ENCODE measurements at regions not wholly inside any gene's neighbourhood (a gene's known extent, or its start where the extent isn't known, plus 50 kb on each side); places are given as distances from the start of the nearest gene placed in this dataset.

DNA sequence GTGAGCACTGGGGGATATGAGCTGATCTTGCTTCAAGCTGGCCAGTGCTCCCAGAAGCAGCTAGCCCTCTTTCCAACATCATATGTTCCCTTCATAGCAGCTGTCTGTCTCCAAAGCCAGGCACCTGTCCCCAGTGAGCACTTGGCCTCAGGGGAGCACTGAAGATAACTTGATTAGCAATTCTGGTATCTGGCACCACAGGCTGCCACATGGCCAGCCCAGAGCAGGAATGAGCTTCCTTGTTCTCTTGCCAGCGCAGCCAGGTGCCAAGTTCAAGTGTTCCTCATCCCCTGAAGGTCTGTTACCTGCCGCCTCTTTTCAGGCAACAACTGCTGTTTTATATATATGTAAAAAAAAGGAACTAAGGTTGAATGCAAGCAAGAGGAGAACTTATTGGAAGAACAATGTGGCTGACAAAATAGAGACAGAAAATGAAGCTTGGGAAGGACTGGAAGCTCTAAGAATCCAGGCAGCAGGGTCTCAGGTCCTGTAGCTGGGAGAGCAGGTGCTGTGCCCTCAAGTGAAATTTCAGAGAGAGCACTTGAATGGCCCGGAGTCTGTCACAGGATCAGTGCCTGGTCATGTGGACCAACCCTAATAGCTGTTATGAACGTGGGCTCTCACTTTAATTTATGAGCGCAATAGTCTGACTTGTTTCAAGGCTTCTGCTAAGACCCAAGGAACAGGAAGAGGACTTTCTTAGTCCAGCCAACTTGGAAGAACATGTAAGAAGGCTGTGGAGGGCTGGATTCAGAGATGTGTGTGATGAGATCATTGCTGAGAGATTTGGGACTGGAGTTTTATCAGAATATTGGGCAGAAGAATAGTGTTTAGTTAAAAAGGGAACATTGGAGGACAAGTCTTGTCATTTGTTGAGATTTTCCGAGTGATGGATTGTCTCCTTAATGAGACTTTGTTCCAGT, 267.2 kb downstream of the GLRX3 start:
- DNase-seq (ENCODE audit: low spot score) = no peak

DNA sequence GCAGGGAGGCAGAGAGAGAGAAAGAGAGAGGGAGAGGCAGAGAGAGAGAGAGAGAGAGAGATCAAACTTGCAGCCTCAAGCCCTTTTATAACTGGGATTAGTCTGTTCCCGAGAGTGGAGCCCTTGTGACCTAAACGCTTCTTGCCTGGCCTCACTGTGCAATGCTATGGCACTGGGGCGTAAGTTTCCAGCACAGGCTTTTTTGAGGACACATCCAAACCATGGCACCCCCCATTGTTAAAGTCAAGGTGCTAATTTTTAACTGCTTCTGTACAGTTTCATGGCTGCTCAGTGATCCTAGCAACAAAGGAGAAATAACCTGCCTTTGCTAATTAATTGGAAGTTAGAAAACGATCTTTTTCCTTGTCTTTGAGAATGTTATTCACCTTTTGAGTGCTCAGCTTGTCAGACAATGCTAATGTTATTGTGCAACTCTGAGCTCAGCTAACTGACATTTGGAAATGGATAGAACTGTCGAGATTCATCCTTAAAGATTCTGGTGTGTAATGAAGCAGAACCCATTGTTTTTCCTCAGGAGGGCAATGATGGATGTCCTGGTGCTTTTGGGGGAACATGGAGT, 268.4 kb downstream of the GLRX3 start:
- DNase-seq (ENCODE audit: low spot score) = no peak

DNA sequence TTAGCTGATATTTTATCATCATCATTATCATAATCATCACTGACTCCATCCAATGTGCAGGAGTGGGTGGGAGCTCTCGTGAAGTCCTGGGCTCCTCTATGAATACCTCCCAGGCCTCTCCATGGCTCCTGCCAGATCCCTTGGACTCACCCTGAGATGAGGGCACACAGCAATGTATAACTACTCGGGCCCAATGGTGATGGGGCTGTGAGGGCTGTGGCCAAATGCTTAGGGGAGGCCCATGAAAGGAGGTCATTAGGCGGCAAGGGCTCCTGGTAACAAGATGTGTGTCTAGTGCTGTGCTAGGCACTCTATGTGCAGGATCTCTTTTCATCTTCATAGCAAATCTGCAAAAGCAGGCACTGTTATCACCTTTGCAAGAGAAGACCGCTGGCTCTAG, 270.9 kb downstream of the GLRX3 start:
- DNase-seq (ENCODE audit: low spot score) = no peak

DNA sequence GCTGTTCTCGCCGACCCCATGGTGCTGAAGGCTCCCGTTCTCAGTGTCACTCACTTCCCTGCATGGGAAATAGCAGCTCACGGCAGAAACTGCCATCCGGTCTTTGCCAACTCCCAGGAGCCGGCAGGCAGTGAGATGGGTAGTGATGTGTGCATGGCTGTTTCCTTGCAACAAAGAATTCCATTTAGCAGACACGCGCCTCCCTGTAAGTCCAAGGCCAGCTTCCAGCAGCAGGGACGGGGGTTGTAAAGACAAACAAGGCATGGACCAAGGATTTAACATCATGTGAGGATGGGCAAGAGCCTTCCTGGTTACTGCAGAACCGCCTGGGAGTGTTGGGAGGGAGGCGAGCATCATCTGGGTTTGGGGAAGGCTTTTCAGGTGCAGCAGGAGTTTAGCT, 273.1 kb downstream of the GLRX3 start:
- no peak for DNase-seq (ENCODE audit: low spot score)

DNA sequence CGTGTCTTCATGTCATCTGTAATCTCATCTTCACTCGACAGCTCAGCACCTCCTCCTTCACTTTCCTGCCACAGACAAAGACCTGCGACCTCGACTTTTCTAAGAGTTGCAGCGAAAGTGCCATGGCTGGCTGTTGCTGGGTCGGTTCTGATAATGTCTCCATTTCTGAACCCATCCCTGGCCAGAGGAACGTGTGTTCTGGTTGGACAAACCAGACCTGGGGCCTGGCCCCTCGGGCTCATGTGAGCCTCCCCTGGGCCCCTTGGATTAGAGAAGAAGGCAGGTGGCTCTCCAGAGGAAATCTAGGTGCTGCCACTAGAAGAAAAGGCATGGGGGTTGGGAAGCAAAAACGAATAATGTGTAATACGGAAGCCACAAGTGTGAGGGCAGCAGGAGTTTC, 273.7 kb downstream of the GLRX3 start:
- no peak for DNase-seq (ENCODE audit: low spot score)

DNA sequence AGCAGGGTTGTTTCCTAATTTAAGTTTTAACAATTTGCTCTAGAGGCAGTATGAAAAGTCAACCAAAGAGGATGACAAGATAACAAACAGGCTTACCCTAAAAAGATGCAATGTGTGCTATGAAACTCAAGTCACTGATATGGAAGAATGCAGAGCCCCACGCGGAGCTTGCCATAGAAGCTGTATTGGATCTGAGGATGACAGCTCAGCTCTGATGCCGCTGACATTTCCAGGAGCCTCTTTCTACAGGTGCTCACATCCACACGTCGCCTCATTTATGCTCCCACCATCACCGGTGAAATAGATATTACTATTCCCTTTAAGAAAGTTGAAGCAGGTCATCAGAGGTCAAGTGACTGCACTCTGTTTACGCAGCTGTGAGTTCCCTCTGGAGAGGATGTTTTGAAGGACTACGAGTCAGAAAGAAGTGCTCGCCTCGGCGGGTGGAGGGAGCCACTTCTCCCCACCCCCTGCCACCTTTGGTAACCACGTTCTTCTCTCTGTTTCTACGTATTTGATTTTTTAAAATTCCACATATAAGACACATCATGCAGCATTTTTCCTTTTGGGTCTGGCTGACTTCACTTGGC, 275.4 kb downstream of the GLRX3 start:
- no peak for DNase-seq (ENCODE audit: low spot score)

DNA sequence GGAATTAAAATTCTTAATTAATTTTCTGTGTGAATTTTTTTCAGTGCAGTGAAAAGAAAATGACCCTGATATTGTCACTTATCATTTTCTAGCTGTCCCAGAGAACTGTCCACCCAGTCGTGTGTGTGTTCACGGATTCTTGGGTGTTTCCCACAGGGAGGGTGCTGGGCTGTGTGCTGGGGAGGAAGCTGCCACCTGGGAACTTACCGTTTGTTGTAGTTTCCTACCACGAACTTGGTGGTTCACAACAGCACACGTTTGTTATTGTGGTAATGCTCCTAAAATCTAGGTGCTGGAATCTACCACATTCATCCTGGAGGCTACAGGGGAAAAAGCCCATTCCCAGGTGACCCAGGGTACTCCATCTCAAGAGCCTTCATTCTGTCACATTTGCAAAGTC, 276.1 kb downstream of the GLRX3 start:
- DNase-seq (ENCODE audit: low spot score) = no peak

DNA sequence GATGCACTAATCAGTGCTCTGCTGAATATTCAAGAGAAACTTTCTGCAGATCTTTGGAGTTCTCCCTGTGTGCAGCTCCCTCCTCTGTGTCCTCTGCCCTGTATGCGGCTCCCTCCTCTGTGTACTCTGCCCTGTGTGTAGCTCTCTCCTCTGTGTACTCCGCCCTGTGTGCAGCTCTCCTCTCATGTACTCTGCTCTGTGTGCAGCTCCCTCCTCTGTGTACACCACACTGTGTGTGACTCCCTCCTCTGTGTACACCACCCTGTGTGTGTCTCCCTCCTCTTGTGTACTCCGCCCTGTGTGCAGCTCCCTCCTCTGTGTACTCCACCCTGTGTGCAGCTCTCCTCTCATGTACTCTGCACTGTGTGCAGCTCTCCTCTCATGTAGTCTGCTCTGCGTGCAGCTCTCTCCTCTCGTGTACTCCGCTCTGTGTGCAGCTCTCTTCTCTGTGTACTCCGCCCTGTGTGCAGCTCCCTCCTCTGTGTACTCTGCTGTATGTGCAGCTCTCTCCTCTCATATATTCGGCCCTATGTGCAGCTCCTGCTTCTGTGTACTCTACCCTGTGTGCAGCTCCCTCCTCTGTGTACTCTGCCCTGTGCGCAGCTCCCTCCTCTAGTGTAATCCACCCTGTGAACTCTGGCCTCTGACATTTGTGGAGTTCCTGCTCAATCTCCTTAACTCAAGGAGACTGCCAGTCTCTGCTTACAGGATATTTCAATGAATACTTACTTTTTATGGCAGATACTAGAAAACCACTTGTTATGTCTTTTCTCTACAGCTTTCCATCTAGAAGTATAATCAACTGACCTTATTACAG, 280.4 kb downstream of the GLRX3 start:
- DNase-seq (ENCODE audit: low spot score) = no peak

DNA sequence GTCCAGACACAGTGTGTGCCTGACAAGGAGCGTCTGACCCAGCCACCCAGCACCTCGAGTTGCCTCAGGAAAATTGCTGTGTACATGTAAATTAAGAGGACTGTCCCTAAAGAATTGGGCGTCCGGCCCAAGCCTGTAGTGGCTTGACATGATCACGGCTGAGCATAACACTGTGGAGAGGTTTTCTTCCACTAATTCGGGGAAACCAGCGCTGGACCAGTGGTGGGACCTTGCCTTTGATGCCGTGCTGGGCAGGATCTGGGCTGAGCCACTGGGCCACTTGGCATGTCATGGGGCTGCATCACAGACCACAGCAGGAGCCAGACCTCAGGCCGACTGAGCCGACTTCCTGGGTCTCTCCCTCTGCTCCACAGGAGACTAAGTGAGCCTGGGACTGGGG, 282.5 kb downstream of the GLRX3 start:
- no peak for DNase-seq (ENCODE audit: low spot score)

DNA sequence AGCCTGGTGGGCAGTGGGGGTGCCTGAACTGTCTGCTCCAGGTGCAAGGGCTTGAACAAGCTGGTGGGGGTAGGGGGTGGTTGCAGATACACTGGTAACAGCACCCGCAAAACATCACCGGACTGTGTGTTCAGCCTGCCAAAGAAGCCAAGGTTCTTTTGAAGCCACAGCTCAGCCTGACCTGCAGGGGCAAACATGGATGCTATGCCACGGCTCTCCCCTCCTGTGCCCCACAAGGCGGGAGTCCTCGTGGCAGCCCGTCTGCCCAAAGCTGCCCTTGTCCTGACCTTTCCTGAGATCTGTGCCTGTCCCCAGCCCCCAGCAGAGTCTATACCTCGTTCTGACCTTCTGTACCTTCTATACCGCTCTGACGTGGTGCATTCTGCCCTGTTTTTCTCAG, 285.7 kb downstream of the GLRX3 start:
- no peak for DNase-seq (ENCODE audit: low spot score)

DNA sequence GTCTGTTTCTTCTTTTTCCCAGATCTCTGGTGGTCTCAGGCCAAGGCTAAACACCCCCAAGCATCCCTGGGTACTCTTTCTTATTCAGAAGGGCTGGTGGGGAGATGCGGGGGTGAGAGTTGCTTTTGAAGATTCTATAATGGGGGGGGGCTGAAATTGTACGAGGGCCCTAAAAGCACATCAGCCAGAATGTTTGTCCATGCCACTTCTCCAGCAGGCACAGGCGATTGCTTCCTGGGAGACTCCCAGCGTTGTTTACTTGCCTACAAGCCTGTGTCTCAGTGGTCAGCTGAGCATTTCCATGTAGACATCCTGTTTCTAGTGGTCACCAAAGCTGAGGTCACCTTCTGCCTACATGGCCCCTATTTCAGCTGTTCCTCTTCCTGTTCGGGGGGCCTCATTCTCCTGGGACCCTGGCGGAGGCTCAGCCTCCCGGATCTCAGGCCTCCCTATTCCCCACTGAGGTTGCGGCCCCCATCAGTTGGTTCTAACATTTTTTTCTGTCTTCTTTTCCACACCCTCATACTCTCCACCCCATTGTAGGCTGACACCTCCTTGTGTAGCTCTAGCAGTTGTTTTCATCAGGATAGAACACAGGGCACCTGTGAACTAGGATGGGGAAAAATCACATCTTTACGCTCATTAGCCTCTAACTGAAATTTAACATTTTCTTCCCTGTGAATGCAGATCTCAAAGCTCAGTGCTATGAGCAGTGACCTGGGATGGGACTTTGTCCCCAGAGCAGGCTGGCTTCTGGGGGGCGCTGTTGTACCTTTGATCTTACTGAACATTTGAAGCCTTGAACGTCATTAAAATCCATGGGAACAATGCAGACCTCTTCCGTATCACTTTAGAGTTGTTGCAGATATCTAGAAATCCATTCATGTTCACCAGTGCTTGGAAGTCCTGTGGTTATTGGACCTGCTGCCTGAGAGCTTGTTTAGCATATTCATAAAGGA, 286.5 kb downstream of the GLRX3 start:
- DNase-seq (ENCODE audit: low spot score) = no peak

DNA sequence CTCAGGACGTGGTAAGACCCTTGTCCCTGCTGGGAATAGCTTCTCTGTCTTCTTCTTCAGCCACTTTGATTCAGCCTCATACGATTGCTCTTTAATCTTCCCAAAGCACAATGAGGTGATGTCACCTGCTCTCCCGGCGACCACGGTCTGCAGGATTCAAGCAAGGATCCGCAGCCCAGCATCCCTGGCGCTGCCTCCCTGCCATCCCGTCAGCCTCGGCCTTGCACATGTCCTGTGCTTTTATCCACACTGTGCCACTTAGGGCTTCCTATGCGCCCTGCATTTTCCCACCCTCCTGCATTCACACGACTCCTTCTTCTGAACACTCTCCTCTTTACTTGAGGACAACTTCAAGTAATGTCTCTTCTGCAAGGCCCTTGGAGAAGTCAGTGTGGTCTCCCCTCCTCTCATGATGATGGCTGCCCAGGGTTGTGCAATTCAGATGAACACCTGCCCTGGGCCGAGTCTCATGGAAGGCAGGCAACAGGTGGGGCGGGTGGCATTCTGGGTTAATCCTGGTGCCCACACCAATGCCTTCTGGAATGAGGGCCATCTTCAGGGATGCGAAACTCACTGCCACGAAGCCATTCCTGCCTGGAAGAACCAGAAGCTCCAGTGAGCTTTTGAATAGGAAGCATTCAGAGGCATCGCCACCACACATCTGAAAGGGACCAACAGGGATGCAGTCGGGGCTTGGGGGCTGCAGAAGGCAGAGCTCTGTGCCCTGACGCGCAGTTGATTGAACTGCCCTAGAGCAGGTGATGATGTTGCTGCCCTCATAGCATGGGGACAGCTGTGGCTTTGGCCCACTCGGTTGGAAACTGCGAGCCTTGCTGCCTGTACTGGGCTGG, 287.5 kb downstream of the GLRX3 start:
- DNase-seq (ENCODE audit: low spot score) = no peak

DNA sequence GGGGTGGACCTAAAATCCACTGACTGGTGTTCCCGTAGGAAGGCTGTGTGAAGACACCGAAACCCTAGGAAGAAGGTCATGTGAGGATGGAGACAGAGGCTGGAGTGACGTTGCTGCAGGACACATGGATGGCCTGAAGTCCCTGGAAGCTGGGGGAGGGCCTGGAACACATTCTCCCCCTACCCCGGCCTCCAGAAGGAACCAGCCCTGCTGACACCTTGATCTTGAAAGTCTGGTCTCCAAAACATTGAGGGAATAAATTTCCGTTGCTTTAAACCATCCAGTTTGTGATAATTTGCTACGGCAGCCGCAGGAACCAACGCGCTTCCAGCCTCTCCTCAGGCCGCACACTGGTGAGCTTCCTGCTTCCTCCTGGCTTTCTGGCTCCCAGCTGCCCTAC, 288.2 kb downstream of the GLRX3 start:
- DNase-seq (ENCODE audit: low spot score) = no peak

DNA sequence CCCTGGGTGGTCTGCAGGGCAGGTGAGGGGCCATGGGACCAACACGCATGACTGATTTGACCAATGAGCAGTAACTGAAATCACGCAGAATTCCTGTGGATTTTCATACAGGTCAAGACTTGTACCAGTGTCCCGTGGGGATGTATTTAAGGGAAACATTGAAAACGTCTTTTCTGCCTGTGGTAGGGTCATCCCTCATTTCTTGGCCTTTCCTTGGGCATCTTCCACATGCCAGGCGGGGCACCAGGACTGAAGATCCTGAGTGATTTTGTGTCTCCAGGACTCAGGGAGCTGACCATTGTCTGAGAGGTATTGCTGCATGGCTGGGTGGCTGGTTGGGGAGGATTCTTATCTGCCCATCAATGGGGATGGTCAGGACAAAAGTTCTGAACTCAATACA, 289.0 kb downstream of the GLRX3 start:
- DNase-seq (ENCODE audit: low spot score) = no peak

DNA sequence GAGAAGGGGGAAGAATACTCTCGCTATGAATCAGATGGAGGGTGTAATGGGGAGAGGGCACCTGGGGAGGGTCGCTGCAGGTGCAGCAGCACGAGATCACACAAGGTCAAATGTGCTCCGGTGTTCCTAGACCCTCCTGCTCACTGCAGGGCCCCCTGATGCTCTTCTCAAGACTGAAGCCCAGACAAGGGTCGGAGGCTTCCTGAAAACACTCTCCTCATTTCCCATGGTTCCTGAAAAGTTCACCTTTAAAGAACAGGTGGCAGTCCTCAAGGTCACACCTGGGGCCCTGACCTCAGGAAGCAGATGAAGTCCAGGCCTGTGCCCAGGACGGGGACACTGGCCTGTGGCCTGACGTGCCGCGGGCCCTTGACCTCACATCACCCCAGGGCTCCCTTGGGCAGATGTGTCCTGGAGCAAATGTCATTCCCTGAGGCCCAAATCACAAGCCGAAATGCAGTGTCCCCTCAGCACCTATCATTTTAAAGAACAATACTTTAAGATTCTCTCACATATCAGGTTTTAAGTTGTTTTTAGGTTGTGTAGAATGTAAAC, 289.8 kb downstream of the GLRX3 start:
- DNase-seq (ENCODE audit: low spot score) = no peak

DNA sequence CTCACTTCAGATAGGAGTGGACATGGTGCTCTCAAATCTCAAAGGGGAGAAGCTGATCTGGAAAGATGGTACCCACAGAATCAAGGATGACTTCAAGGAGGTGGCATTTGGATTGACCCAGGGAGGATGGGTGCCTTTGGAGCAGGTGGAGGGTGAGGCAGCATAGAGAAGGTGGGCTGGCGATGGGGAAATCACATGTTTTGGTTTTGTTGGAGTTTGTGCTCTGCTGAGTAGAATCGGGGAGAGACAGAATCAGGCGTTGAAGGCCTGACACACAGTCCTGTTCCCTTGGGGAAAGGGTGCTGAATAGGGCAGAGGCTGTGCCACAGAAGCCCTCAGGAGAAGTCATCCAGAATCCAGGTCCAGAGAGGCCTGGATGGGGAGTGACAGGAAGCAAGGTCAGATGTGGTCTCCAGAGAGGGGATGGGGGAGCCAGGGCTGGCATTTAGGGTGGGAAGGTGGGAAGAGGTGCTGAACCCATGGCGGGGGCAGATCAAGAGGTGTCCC, 291.1 kb downstream of the GLRX3 start:
- DNase-seq (ENCODE audit: low spot score) = no peak

DNA sequence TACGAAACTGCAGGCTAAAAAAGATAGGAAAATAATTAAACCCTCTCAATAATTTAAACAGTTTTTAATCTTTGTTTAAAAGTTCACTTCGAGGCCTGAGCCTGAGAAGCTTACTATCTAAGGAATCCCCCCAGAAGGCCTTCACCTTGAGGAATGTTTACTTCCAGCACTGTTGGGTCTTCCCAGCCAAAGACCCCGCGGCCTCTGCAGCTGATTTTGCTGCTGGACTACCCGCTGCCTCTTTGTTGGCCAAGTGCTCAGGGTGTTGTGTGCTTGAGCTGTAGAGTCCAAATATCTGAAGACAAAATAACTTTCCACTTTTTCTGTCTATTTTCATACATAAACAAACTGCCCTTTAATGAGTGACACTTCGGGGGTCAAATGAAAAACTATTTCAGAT, 292.7 kb downstream of the GLRX3 start:
- DNase-seq (ENCODE audit: low spot score) = no peak

DNA sequence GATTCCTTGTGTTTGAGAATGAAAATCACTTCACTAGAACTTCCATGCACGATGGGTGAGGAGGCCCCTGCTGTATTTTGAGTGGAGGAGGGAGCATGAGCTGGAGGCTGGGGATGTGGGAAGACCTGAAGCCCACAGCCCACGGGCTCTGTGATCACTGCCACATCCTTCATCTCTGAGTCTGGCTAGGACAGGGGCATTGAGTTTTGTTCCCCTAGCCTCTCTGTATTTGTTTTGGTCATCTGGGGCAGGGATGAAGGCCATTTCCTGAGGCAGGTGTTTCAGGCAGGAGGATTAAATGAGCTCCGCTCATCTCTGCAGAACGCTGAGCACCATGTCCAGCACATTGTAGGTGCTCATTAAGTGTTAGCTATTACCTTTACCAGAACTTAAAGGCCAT, 293.6 kb downstream of the GLRX3 start:
- DNase-seq (ENCODE audit: low spot score) = no peak

DNA sequence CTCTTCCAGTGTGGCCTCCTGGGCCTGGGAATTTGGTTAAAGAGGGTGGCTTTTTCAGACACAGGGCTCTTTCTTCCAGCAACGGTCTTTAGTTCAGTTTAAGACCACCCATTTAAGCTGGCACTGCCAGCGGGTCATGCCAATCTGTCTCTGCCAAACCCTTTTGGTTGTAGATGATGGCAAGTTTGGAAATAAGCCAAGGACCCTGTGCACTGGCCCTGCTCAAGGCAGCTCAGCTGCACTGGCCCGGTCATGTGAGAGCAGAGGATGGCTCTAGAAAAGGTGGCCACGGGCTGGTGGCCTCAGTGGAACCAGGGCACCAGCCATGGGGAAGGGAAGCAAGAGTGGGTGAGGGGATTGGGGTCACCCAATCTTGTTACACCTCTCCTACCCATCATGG, 294.1 kb downstream of the GLRX3 start:
- no peak for DNase-seq (ENCODE audit: low spot score)
